ENCODE measurements at regions not wholly inside any gene's neighbourhood (a gene's known extent, or its start where the extent isn't known, plus 50 kb on each side); places are given as distances from the start of the nearest gene placed in this dataset.

DNA sequence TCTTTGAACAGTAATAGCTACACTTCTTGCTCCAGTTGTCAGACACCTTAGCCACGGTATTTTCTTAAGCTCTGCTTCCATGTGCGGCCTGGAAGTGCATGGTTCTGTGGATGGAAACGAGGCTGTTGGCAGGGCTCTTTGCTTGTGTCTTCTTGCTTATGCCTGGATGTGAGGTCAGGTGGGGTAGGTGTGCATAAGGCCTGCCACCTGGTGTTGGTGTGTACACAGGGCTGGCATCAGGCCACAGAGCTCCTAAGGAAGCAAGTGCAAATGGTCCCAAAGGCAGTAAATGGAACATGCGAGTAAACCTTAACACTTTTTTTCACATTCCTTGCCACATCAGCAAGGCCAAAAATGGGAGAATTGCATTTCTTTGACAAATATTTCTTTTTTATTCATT is 158.1 kb upstream of the GMDS start:
- TF ChIP-seq POLR2A (IDR thresholded peaks at IDR 0.05; ENCODE audit: borderline replicate concordance, extremely low read depth, insufficient read depth, insufficient read length) (no peak), EZH2 (IDR thresholded peaks at IDR 0.05) (no peak), REST (IDR thresholded peaks at IDR 0.05; ENCODE audit: low read depth) (no peak), POLR2AphosphoS5 (IDR thresholded peaks at IDR 0.05; ENCODE audit: low read depth, low read length) (no peak), CEBPB (IDR thresholded peaks at IDR 0.05; ENCODE audit: low read depth) (no peak)
- TF ChIP-seq, protein P1, sequence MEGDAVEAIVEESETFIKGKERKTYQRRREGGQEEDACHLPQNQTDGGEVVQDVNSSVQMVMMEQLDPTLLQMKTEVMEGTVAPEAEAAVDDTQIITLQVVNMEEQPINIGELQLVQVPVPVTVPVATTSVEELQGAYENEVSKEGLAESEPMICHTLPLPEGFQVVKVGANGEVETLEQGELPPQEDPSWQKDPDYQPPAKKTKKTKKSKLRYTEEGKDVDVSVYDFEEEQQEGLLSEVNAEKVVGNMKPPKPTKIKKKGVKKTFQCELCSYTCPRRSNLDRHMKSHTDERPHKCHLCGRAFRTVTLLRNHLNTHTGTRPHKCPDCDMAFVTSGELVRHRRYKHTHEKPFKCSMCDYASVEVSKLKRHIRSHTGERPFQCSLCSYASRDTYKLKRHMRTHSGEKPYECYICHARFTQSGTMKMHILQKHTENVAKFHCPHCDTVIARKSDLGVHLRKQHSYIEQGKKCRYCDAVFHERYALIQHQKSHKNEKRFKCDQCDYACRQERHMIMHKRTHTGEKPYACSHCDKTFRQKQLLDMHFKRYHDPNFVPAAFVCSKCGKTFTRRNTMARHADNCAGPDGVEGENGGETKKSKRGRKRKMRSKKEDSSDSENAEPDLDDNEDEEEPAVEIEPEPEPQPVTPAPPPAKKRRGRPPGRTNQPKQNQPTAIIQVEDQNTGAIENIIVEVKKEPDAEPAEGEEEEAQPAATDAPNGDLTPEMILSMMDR (IDR thresholded peaks at IDR 0.05 in 2 of 3, conservative IDR thresholded peaks at IDR 0.05 in 1 of 3; ENCODE audit: borderline replicate concordance in 1 of 3, insufficient read depth in 1 of 3, low read depth in 2 of 3, low read length in 2 of 3) = 0 out of 6 replicates have a peak, but pooled peaks of 1 of the 3 experiments have one; percentile 2

Data from HCT116 (cell line).